Trophoblast cell (in vitro differentiated cells and primary cell): ENCODE measurements at regions not wholly inside any gene's neighbourhood (a gene's known extent, or its start where the extent isn't known, plus 50 kb on each side); places are given as distances from the start of the nearest gene placed in this dataset.

ENCODE experiments used
- DNase-seq, 2 donors: peaks; one replicate each; pipeline ENCODE4 v3.0.0-alpha.2; 2016
- H2AFZ ChIP-seq: 2 replicates; pipeline ENCODE4 v1.6.1; 2013; ENCODE audit warnings: low read length, moderate library complexity, mild to moderate bottlenecking; ENCODE audit not compliant: insufficient read depth, poor library complexity
- H2AK5ac ChIP-seq: 2 replicates; pipeline ENCODE4 v1.6.1; 2013; ENCODE audit warnings: mild to moderate bottlenecking, low read length
- H2BK120ac ChIP-seq: 2 replicates; pipeline ENCODE4 v1.6.1; 2013; ENCODE audit warnings: low read length, mild to moderate bottlenecking, moderate library complexity; ENCODE audit not compliant: insufficient read depth, poor library complexity
- H2BK12ac ChIP-seq: 2 replicates; pipeline ENCODE4 v1.6.1; 2013; ENCODE audit warnings: mild to moderate bottlenecking, low read length, moderate library complexity
- H2BK5ac ChIP-seq: 2 replicates; pipeline ENCODE4 v1.6.1; 2013; ENCODE audit warnings: low read length, low read depth, moderate library complexity, mild to moderate bottlenecking; ENCODE audit not compliant: poor library complexity
- H3K14ac ChIP-seq: 2 replicates; pipeline ENCODE4 v1.6.1; 2013; ENCODE audit warnings: mild to moderate bottlenecking, low read length
- H3K18ac ChIP-seq: 2 replicates; pipeline ENCODE4 v1.6.1; 2013; ENCODE audit warnings: mild to moderate bottlenecking, low read length
- H3K23ac ChIP-seq: 2 replicates; pipeline ENCODE4 v1.6.1; 2013; ENCODE audit warnings: low read length
- H3K27ac ChIP-seq: 2 replicates; pipeline ENCODE4 v1.5.1; 2013; ENCODE audit warnings: low read depth, mild to moderate bottlenecking, inconsistent platforms, low read length, moderate library complexity
- H3K27me3 ChIP-seq: 2 replicates; pipeline ENCODE4 v1.6.1; 2013; ENCODE audit warnings: inconsistent platforms, mild to moderate bottlenecking, low read length, moderate library complexity; ENCODE audit not compliant: insufficient read depth
- H3K36me3 ChIP-seq, 2 experiments: 1 replicate in 1 of 2; 2 replicates in 1 of 2; pipeline ENCODE4 v1.6.1; 2013; ENCODE audit warnings: low read length in 2 of 2, mild to moderate bottlenecking in 2 of 2, moderate library complexity in 1 of 2; ENCODE audit not compliant: insufficient read depth in 2 of 2, control insufficient read depth in 1 of 2
- H3K4ac ChIP-seq: 2 replicates; pipeline ENCODE4 v1.6.1; 2013; ENCODE audit warnings: low read depth, mild to moderate bottlenecking, low read length, moderate library complexity
- H3K4me1 ChIP-seq, 2 experiments: 1 replicate in 1 of 2; 2 replicates in 1 of 2; pipeline ENCODE4 v1.6.1; 2013; ENCODE audit warnings: low read length in 2 of 2, mild to moderate bottlenecking in 2 of 2, moderate library complexity in 1 of 2; ENCODE audit not compliant: insufficient read depth in 2 of 2, control insufficient read depth in 1 of 2
- H3K4me2 ChIP-seq: 2 replicates; pipeline ENCODE4 v1.6.1; 2013; ENCODE audit warnings: inconsistent platforms, mild to moderate bottlenecking, low read length, moderate library complexity
- H3K4me3 ChIP-seq: 2 replicates; pipeline ENCODE4 v1.5.1; 2013; ENCODE audit warnings: mild to moderate bottlenecking, low read depth, low read length, inconsistent platforms
- H3K79me1 ChIP-seq: one replicate; pipeline ENCODE4 v1.6.1; 2013; ENCODE audit warnings: low read length
- H3K79me2 ChIP-seq: 2 replicates; pipeline ENCODE4 v1.6.1; 2013; ENCODE audit warnings: low read length, mild to moderate bottlenecking; ENCODE audit not compliant: control insufficient read depth, insufficient read depth, poor library complexity
- H3K9ac ChIP-seq: 2 replicates; pipeline ENCODE4 v1.6.1; 2013; ENCODE audit warnings: mild to moderate bottlenecking, low read length
- H3K9me3 ChIP-seq: 2 replicates; pipeline ENCODE4 v1.6.1; 2013; ENCODE audit warnings: low read depth, mild to moderate bottlenecking, control low read depth, inconsistent platforms, low read length; ENCODE audit not compliant: insufficient read depth
- H4K12ac ChIP-seq: 2 replicates; pipeline ENCODE4 v1.6.1; 2013; ENCODE audit warnings: low read depth, mild to moderate bottlenecking, low read length, moderate library complexity
- H4K8ac ChIP-seq: 2 replicates; pipeline ENCODE4 v1.6.1; 2013; ENCODE audit warnings: low read depth, mild to moderate bottlenecking, low read length, moderate library complexity
- H4K91ac ChIP-seq: one replicate; pipeline ENCODE4 v1.6.1; 2013; ENCODE audit warnings: low read depth, mild to moderate bottlenecking, low read length, moderate library complexity
- WGBS: extraction: QIAGEN DNeasy Blood & Tissue Kit; methylation state at CpG from one replicate; pipeline ENCODE4 v1.1.7; 2013; ENCODE audit warnings: missing lambda C conversion rate; ENCODE audit not compliant: insufficient read length, insufficient coverage; ENCODE audit errors: extremely low coverage; 5-methylcytosine and 5-hydroxymethylcytosine counted together

- H2BK120ac ChIP-seq: no peak overlapping the region
- no peak overlapping the region for H3K23ac ChIP-seq
- H3K14ac ChIP-seq: no peak overlapping the region
- no peak for DNase-seq
- WGBS: no CpG with 5 or more reads among the region's 6 CpGs
- H4K8ac ChIP-seq: no peak overlapping the region
- no peak overlapping the region for H3K27ac ChIP-seq
- H2BK5ac ChIP-seq: no peak overlapping the region
- H3K4me1 ChIP-seq: peaks cover 0 to 2% of the 10 kb centered on the region in 2 experiments
- no peak overlapping the region for H2AK5ac ChIP-seq
- H3K79me2 ChIP-seq: no peaks in the 10 kb centered on the region
- H3K9me3 ChIP-seq: no peaks in the 10 kb centered on the region
- H3K4ac ChIP-seq: no peak overlapping the region
- no peak overlapping the region for H3K9ac ChIP-seq
- H3K4me2 ChIP-seq: no peak overlapping the region
- H2BK12ac ChIP-seq: no peak overlapping the region
- no peaks in the 10 kb centered on the region for H3K36me3 ChIP-seq
- no peaks in the 10 kb centered on the region for H3K27me3 ChIP-seq
- H3K4me3 ChIP-seq: no peak overlapping the region
- no peak overlapping the region for H2AFZ ChIP-seq
- no peak overlapping the region for H4K12ac ChIP-seq
- H4K91ac ChIP-seq: no peak overlapping the region
- H3K18ac ChIP-seq: no peak overlapping the region
- no peaks in the 10 kb centered on the region for H3K79me1 ChIP-seq
Measured at GRCh38 chr10:25117757-25118156, 57.0 kb upstream of the GPR158 start.

- H3K27ac ChIP-seq: no peak overlapping the region
- no peak overlapping the region for H4K12ac ChIP-seq
- no peaks in the 10 kb centered on the region for H3K4me1 ChIP-seq
- H3K9ac ChIP-seq: no peak overlapping the region
- H3K4me3 ChIP-seq: no peak overlapping the region
- H3K23ac ChIP-seq: no peak overlapping the region
- no peak overlapping the region for H2BK5ac ChIP-seq
- H2AK5ac ChIP-seq: no peak overlapping the region
- no peak overlapping the region for H3K4me2 ChIP-seq
- no peak overlapping the region for H2BK120ac ChIP-seq
- H3K18ac ChIP-seq: no peak overlapping the region
- no peak overlapping the region for H2AFZ ChIP-seq
- no CpG with 5 or more reads among the region's 3 CpGs for WGBS
- H4K8ac ChIP-seq: no peak overlapping the region
- no peaks in the 10 kb centered on the region for H3K9me3 ChIP-seq
- H2BK12ac ChIP-seq: no peak overlapping the region
- no peak overlapping the region for H3K4ac ChIP-seq
- H3K27me3 ChIP-seq: no peaks in the 10 kb centered on the region
- no peaks in the 10 kb centered on the region for H3K79me2 ChIP-seq
- no peak for DNase-seq
- H3K79me1 ChIP-seq: no peaks in the 10 kb centered on the region
- H3K36me3 ChIP-seq: no peaks in the 10 kb centered on the region
- H4K91ac ChIP-seq: no peak overlapping the region
- no peak overlapping the region for H3K14ac ChIP-seq
Measured at GRCh38 chr10:25120188-25120587, 54.6 kb upstream of the GPR158 start.
